LNCaP clone FGC (cell line): ENCODE measurements at regions not wholly inside any gene's neighbourhood (a gene's known extent, or its start where the extent isn't known, plus 50 kb on each side); places are given as distances from the start of the nearest gene placed in this dataset.
A peak's percentile ranks its signal among the peaks of the same experiment; 100 is the strongest.

Experiments used
- DNase-seq: peaks from one replicate; pipeline ENCODE4 v3.0.0-alpha.2; 2011; ENCODE audit warnings: low read depth
- H3K4me3 ChIP-seq: 2 replicates; pipeline ENCODE4 v1.5.1; 2011; ENCODE audit warnings: mild to moderate bottlenecking, low read depth, low read length, control low read depth
- CTCF ChIP-seq: IDR thresholded peaks from 2 replicates; pipeline ENCODE4 v1.5.1; 2012; ENCODE audit warnings: mild to moderate bottlenecking; ENCODE audit not compliant: control insufficient read depth, insufficient read depth; ENCODE audit errors: extremely low read depth

GRCh38 chr11:130645164-130645842, 196.9 kb downstream of the ADAMTS15 start:
- DNase-seq = peak; percentile 52

GRCh38 chr11:130645843-130646197, 197.4 kb downstream of the ADAMTS15 start:
- no peak for TF ChIP-seq CTCF
- DNase-seq = no peak
- no peak overlapping the region for H3K4me3 ChIP-seq

More at GRCh38 chr11:130645164-130645842, 196.9 kb downstream of the ADAMTS15 start:
- TF ChIP-seq CTCF = no peak
- H3K4me3 ChIP-seq = no peak overlapping the region

GRCh38 chr11:130646881-130647280, 198.4 kb downstream of the ADAMTS15 start:
- no peak overlapping the region for H3K4me3 ChIP-seq
- no peak for DNase-seq
- TF ChIP-seq CTCF = no peak

- DNase-seq = no peak
- no peak for TF ChIP-seq CTCF
- no peak overlapping the region for H3K4me3 ChIP-seq
Observed at GRCh38 chr11:130647371-130647770, 198.9 kb downstream of the ADAMTS15 start.

- TF ChIP-seq CTCF = no peak
- DNase-seq = no peak
- H3K4me3 ChIP-seq = no peak overlapping the region
Observed at GRCh38 chr11:130649801-130650200, 201.4 kb downstream of the ADAMTS15 start.

GRCh38 chr11:130650456-130651030, 202.1 kb downstream of the ADAMTS15 start:
- no peak for TF ChIP-seq CTCF
- H3K4me3 ChIP-seq = no peak overlapping the region
- no peak for DNase-seq

- no peak for DNase-seq
- no peak for TF ChIP-seq CTCF
- no peak overlapping the region for H3K4me3 ChIP-seq
Observed at GRCh38 chr11:130651066-130651855, 202.8 kb downstream of the ADAMTS15 start.
